Activated CD4-positive, CD25-positive, alpha-beta regulatory T cell treated with anti-CD3 and anti-CD28 coated beads, Interleukin-2, amount 50 U/mL, for 24 hours (primary cell): ENCODE measurements at regions not wholly inside any gene's neighbourhood (a gene's known extent, or its start where the extent isn't known, plus 50 kb on each side); places are given as distances from the start of the nearest gene placed in this dataset.

Experiments
- ATAC-seq, 2 donors: fragments of 150-1000 bp; cut with Tn5 transposase; one replicate each; pipeline ENCODE4 v1.10.0; 2021; ENCODE audit warnings: mild to moderate bottlenecking in 1 of 2, moderate library complexity in 1 of 2

DNA sequence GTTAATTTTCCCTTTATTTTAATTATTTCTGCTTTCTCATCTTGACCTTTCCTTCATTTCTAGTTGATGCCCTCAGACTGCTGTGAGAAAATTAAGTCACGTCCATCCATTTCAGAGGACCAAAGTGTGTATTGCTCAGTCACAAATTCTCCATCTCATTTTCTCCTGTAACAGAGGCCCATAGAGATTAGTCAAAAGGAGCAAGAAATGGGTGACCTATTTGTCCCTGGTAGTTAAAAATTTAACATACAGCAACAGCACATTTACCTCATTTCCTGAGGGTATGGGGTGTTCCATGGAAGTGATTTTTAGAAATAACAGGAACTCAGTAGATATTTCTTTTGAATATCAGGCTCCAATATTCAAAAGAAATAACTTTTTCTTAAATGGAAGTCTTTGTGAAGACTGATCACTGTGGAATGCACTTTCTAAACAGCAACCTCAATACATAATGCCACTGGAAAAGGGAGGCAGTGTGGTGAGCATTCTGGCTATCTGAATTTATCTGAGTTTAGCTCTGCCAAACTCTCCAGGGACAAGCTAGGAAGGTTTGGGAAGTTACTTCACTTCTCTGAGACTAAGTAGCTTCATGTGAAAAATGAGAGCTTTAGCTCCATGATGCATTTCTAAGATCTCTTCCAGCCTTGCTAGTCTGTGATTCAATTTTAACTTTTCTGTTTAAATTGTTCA, 808.2 kb downstream of the SQOR start:
- ATAC-seq: no peak

DNA sequence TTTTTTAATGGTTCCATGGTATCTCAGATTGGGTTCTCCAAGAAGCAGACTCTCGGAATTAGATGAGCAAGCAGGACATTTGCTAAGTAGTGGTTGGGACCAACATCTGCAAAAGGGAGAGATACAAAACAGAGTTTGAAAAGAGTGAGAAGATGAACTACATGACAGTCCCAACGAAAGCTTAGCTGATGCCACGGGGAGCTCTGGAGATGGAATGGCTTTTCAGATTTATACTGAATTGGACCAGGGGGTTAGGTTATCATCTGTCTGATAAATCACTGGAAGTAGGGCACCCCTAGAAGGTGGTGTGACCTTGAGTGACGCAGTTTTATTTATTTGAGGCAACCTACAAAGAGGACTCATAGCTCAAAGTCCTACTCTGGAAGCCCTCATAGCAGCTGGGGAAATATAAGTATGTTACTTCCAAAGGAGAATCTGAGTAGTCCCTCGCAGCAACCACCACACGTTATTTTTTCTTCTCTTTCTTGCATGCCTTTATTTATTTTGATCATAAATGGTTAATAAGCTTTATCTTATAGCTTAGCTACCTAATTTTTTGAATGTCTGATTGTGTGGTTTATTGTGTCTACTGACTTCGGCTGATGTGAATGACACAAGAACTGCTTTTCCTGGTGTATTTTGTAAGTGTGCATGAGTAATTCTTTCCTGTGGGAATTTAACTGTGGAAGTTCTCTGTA, 815.4 kb downstream of the SQOR start:
- ATAC-seq: no peak

DNA sequence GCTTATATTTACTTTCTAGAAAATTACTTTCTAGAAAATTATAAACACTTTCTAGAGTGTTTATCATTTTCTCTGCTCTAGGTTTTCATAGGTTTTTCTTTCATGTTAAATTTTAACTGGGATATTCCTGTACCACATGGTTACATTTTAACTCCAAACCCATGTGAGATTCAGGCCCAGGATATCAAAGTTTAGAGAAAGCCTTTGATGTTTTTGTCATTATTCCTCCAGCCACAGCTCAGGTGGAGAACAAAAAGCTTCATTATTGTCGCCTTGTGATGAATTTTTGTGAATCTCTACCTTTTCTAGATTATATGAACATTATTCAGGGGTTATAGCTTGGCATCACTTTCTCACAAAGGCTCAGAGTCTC, 816.0 kb downstream of the SQOR start:
- no peak for ATAC-seq

DNA sequence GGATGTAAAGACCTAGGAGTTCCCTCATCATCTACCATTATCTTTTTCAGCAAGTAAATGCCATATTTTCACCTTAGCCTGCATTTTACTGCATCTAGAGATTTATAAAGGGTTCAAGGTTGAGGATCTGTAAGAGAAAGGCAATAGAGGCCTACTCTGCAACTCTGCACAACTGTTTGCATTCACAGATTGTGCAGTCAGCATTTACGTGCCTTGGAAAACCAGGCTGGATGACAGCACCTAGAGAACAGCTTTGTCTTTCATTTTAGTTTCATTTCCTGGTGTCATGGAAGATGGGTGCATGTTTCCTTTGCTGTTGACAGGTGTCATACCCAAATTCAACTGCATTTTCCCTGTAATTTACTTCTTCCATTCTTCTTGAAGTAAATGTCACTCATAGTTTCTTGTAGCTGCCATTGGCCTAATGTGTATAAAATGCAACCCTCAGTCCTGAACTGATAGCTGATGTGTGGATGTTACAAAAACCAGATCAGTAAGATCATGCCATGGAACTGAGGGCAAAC, 817.5 kb downstream of the SQOR start:
- ATAC-seq: no peak

DNA sequence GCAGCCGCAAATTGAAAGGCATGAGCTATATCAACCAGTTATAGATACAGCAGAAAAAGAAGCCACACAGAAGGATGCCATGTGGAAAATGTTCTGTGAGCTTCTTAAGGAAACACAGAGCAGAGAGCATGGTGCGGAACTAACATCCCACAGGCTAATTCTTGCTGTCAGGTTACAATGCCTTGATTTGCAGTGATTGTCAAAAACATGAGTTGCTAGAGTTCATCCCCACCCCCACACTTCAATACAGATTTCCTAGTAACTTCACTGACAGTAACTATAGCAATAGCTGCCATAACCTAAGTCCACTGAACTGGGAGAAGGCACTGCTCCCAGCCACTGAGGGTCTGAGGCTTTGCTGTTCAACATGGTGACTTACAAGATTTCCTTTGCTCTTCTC, 821.6 kb downstream of the SQOR start:
- ATAC-seq: no peak

DNA sequence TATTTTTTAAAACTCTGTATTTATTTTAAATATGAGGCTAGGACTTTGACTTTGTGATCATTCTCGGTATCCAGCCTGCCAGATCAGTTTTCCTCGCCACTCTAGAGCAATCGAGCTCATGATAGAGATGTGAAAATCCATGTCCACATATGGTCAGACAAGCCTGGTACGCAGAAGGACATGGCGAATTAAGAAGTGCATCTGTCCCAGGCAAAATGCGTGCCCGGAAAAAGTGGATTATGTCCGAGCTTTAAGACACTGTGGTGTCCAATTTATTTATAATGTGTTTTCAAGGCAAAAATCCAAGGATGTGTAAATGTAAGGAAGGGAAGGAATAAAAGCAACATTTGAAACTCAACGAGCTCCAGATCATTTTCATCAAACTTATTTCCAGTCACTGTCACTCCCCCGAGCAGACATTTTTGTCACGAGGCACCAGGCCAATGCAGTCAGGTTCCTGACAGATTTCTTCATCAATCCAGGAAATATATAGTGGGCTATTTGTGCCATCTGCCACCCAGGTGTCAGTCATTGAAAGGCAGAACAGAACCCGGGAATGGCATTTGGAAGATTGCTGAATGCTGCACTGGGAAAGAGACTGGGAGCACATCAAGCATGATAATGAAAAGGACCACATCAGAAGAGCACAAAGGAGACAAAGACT, 825.7 kb downstream of the SQOR start:
- ATAC-seq: no peak

DNA sequence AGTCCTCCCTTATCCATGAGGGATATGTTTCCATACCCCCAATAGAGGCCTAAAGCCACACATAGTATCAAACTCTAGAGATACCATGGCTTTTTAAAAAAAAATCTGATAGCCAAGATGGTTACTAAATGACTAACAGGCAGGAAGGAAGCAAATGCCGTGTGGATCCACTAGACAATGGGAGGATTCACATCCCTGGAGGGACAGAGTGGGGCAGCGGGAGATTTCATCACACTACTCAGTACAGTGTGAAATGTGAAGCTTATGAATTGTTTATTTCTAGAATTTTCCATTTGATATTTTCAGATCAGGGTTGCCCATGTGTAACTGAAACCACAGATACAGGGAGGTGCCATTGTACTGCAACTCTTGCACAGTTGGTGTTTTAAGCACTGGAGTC, 826.6 kb downstream of the SQOR start:
- no peak for ATAC-seq

DNA sequence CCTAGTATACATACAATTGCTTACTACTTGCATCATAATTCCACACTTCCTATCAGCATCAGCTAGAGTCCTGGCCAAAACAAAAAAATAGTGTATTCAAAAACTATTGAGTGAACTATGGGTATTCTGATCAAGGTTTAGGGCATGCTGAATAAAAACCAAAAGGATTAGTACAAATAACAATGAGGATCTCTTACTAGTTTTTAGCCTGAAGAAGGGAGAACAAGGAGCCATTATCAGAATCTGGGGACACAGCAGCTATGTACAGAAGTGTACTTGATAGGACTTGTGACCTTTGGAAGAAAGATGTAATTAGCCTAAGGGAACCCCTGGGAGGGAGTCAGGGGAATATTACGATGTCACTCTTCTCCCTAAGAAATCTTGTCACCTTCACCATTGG, 832.2 kb downstream of the SQOR start:
- ATAC-seq: no peak

DNA sequence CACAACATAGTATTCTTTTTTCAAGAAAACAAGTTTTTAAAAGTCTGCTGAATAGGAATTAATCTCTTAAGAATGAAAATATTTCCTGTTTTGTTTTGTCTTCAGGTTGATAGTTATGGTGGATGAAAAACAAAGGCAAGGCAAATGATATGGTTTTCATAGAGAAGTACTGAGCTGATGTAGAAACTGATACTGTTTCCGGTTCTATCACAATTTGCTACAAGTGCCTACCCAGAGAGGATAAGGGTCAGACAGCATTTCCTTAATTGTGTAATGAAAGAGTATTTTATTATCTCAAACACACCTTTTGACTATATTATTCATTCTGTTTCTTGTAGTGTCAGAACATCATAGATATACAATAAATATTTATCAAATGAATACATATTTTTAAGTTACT, 836.3 kb downstream of the SQOR start:
- ATAC-seq: no peak

DNA sequence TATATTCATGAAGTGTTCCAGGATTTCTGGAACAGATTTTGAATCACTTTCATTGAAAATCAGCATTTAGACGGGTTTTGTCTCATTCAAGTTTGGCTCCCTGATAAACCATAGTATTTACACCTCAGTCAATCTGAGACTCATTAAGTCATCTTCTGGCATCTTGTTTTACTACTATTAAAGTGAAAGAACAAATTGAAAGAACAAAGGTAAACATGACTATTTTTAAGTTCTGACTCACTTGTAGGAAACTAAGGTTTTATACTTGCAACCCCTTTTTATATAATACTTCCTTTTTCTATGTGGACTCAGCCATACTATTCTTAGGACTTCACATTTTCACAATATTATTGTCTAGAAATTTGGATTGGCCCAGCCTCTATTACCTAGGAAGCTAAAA, 854.4 kb downstream of the SQOR start:
- ATAC-seq: no peak

DNA sequence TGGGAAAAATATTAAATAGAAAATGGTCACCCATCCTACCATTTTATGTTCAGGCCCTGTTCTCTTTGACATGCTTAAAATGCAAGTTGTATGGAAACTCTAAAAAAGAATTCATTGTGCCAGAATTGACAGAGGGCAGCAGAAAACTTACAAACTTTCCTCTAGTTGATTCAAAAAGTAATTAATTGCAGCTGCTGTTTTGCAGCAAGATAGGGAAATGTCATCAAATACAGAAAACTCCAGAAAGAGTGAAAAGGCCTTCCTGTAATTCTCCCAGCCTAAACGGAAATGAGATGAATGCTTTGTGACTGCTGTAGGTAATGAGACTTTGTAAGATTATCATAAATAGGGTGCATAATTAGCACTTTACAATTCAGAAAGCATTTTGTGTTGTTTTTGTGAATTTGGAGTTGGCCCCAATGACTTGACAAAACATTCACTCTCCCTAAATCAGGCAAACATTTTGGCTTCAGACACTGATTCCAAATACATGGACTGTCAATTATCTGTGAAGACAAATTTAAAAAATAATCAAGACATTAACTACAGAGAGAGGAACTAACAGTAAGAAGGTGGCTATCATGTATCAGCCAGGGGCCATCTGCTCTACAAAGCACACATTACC, 861.8 kb downstream of the SQOR start:
- no peak for ATAC-seq

DNA sequence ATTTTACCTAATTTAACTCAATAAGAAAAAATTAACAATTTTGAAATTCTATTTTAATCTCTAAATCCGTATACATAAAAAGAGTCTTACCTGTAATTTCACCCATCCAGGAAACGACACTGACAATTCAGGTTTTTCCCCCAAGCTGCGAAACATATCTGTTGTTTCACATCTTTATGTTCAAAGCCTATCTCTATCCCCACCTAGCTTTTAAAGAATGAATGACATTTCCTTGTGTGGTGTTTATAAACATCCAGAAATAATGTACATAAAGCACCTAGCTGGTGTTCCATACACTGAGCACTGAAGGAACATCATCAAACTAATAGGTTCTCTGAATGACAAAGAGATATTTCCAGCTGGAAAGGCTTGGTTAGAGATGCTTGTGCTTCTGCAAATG, 867.8 kb downstream of the SQOR start:
- ATAC-seq: no peak

DNA sequence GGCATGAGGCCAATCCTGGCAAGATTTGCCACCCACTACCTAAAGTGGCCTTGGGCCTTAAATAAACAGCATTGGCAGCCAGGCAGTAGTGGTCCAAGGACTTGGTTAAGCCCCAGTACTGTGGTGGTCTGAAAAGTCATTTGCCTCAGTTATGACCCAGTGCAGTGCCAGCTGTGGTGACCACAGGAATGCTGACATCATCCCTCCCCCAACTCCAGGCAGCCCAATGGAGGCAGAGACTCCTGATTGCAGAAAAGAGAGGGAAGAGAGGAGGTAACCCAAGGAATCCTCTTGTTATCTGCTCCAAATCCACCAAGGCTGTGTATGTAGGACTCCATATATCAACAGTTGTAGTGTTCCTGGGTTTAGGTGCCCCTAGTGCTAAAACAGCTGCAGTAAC, 883.6 kb downstream of the SQOR start:
- ATAC-seq: no peak

DNA sequence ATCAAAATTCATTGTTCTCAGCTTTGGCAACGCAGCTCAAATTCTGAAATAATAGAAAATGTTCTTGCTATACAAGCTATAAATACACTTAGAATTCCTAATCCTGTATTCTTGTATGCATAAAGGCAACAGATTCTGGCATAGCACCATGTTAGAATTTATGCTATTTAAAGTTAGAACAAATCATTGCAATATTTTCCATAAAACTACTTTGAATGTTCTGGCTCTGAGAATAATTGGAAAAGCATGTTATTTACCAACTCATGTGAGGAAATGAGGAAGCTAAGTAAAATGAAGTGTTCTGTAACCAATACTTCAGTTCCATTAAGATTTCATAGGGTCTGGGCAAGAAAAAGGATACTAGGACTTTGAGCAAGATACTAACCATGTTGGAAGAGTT, 888.9 kb downstream of the SQOR start:
- no peak for ATAC-seq

DNA sequence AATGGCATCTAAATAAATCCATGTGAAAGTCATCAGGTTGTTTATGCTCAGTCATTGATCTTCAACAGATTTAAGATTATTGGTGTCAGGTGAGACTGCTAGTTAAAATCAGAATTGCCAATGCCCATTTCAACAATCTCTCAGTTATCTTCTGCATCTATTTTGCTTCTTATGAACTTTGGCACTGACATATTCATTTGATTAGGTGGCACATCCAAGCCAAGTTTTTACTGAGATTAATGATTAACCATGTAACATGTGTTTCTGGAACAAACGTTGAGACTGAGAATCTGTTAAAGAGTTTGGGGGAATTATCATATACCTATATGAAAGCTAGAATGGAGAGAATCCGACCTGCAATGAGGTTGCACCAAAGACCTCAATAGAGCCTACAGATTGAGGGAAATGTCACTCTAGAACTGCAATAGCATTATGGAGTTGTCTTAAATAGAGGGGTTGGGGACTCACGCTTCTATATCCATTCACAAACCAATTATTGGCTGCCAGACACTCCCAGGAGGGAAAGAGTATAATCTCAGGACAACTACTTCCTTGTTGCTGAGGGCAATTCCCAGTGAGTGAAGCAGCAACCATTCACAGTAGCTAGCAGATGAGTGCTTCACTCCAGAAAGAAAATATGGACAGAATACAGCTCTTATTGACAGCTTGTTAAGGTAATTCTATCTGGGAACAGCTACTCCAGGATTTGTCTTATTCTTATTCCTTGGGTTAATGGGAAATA, 891.3 kb downstream of the SQOR start:
- ATAC-seq: no peak

DNA sequence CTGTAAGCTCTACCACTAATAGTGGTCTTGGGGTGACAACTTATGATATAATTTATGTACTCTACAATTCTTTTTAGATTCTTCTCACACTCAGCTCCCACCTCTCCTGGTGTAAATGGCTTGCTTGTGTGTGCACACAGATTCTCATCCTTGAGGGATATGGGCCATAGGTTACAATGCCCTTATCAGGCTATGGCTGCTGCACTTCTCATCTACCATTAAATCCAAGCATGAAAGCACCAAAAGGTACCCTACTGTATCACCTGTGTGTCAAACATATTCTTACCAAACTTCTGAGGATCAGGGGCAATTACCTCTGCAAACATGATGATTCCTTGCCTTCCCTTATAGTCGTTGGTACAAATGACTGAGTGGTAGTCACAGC, 891.9 kb downstream of the SQOR start:
- no peak for ATAC-seq

DNA sequence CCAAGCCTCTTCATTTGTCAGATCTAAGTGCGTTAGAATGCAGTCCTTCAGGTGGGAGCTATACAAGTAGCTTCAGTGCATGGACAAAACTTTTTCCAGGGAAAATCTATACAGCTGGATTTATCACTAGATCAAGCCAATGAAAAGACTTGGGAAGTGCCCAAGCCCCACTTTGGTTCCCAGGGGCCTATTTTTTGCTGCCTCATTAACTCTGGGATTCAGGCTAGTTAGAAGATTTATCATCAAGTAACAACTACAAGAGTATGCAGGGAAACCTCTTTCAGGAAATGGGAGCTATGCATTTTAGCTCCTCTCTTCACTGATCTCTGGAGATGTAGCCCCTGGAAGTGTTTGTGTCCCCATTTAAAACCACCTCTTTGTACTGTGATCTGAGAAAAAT, 908.8 kb downstream of the SQOR start:
- ATAC-seq: no peak

DNA sequence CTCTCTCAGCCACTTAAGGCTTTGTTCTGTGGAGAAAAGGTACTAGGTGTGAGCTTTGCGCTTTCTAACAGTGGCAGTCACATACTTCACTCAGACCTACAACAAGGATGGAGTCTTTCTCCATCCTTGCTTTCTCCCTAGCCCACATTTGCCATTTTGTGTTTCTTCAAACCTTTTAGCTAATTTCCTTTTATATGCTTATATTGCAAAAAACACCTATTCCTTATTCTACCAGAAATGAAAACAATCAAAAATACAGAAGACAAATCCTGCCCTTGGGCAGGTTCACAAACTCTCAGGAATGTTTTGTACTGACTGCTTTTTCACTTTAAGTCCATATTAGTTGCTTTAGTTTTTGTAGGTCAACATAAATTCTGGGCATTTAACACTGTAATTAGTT, 914.2 kb downstream of the SQOR start:
- ATAC-seq: no peak

DNA sequence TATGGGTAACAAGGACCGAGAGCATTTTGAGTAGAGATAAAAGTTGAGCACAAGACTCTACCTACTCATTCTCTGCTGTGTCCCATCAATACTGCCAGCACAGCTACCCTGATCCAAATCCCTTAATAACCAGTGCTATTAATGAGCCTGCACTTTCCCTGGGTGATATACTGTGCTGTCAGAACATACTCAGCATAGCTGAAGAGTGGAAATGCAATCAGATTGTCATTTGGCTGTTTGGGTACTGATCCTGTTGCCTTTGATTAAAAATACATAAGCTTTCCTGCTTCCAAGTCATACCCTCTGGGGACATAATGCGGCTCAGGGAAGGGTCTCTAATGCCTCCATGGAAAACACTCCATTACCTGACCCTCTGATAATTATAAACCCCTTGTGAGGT, 917.5 kb downstream of the SQOR start:
- no peak for ATAC-seq

DNA sequence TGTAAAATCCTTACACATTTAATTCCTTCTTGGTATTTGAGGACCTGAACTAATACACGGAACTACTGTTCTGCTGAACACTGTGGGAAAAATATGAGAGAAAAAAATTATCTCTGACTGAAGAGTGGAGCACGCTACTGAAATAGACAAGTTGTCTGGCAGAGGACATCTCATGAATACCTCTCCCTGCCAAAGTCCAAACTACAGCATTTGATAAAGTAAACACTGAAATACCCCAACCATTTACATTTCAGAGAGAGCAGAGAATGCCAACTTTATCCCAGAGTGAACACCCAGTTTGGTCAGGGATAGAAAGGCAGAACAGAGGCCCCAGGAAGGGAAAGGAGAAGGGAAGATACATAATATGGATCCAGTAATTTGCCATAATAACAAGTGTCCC, 920.7 kb downstream of the SQOR start:
- ATAC-seq: no peak

DNA sequence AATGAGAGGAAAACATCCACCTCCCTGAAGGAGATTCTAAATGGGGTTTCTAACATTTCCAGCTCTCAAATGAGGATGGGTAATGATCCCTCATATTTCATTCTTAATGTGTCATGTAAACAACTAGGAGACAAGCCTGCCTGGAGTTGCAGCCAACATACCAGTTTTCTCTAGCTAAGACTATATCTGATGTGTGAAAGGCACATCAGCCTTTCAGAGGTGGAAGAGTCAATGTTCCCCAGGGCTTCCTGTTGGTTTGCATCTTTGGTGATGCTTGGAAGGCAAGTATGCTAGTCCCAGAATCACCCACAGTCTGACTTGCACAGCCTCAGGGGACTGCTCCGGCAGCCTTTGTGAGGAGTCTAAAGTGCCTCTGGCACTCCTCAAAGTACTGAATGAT, 921.2 kb downstream of the SQOR start:
- ATAC-seq: no peak

DNA sequence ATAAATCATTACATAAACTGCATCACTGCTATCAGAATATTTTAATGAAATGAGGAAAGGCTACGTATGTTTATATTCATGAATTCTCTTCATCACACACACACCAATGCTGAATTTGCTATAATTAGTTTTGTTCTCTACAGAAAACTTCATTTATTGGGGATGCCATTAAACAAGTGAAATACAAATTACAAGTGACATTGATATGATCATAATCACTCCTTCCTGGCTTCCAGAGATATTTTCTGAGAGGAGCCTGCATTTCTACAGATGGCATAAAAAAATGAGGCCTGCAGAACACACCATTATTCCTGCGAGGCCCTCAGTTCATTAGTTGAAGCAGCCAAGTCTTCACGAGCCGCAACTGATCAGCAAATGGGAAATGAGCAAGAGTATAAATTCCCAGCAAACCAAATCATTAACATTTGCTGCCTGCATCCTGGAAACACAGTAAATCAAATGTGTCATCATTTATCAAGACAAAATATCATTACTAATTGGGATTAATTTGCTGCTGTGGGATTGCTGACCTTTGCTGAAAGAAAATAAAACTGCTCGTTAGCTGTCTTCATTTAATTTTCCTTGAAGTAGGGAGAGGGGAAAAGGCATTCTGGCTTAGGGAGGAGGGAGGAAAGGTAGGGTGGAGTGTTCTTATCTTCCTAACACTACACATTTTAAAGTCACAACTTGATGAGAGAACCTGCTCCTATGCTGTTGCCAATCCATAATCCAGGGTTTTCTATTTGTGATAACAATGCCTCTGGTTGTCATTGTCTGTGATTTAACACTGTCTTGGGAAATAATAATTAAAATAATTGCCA, 921.9 kb downstream of the SQOR start:
- ATAC-seq: no peak
